CD4-positive, alpha-beta T cell (primary cell): ENCODE measurements at regions not wholly inside any gene's neighbourhood (a gene's known extent, or its start where the extent isn't known, plus 50 kb on each side); places are given as distances from the start of the nearest gene placed in this dataset.

ENCODE experiments used
- ATAC-seq: fragments of 200-7000 bp; cut with Tn5 transposase; one replicate; pipeline ENCODE4 v1.10.0; 2022; ENCODE audit warnings: mild to moderate bottlenecking; ENCODE audit not compliant: poor library complexity
- CTCF ChIA-PET: fragments of 350-600 bp; sonication (Branson Sonifier 250); formaldehyde crosslinking; loops from one replicate; lab custom pipeline; 2021; ENCODE audit warnings: antibody characterized with exemption, inconsistent platforms; lab: Charles Lee
- POLR2A ChIA-PET: fragments of 350-600 bp; sonication (Branson Sonifier 250); formaldehyde crosslinking; loops from one replicate; lab custom pipeline; 2021; ENCODE audit warnings: antibody characterized with exemption, inconsistent platforms; lab: Charles Lee
- DNase-seq, 14 experiments: peaks; one replicate each; pipeline ENCODE4 v3.0.0-alpha.2; 2013 to 2020; ENCODE audit warnings: mixed read lengths in 2 of 14
- H3K27ac ChIP-seq, 2 donors: one replicate each; pipeline versions ENCODE4 v1.5.1 to v1.7.0; 2013; ENCODE audit warnings: low read length in 2 of 2, low read depth in 1 of 2, mild to moderate bottlenecking in 1 of 2
- H3K27me3 ChIP-seq, 2 experiments: 1 replicate in 1 of 2; 2 replicates in 1 of 2; pipeline versions ENCODE4 v1.6.1 to v1.7.0; 2013; ENCODE audit warnings: low read length in 2 of 2, control low read depth in 1 of 2, mild to moderate bottlenecking in 1 of 2, moderate library complexity in 1 of 2; ENCODE audit not compliant: insufficient read depth in 2 of 2, control insufficient read depth in 1 of 2
- H3K36me3 ChIP-seq: one replicate; pipeline ENCODE4 v1.6.1; 2013; ENCODE audit warnings: low read length, control low read depth; ENCODE audit not compliant: insufficient read depth
- H3K4me1 ChIP-seq: one replicate; pipeline ENCODE4 v1.6.1; 2013; ENCODE audit warnings: low read length, control low read depth; ENCODE audit not compliant: insufficient read depth
- H3K4me3 ChIP-seq: one replicate; pipeline ENCODE4 v1.5.1; 2013; ENCODE audit warnings: mild to moderate bottlenecking, low read length, moderate library complexity
- H3K9me3 ChIP-seq, 2 experiments: 1 replicate in 1 of 2; 2 replicates in 1 of 2; pipeline versions ENCODE4 v1.6.1 to v1.7.0; 2013; ENCODE audit warnings: low read length in 2 of 2, mild to moderate bottlenecking in 2 of 2, control low read depth in 1 of 2, moderate library complexity in 1 of 2; ENCODE audit not compliant: control insufficient read depth in 1 of 2, insufficient read depth in 1 of 2
- H3K27ac Mint-ChIP-seq: one replicate; pipeline ENCODE4 v1.8.0; 2020; ENCODE audit warnings: mixed read lengths
- H3K27me3 Mint-ChIP-seq: one replicate; pipeline ENCODE4 v1.8.0; 2021; ENCODE audit warnings: mixed read lengths
- H3K36me3 Mint-ChIP-seq: one replicate; pipeline ENCODE4 v1.8.0; 2021; ENCODE audit warnings: low read depth, mixed read lengths
- H3K4me1 Mint-ChIP-seq: one replicate; pipeline ENCODE4 v1.8.0; 2021; ENCODE audit warnings: low read depth, mixed read lengths
- H3K4me3 Mint-ChIP-seq: one replicate; pipeline ENCODE4 v1.8.0; 2020; ENCODE audit warnings: mild to moderate bottlenecking, mixed read lengths
- H3K9me3 Mint-ChIP-seq: one replicate; pipeline ENCODE4 v1.8.0; 2020; ENCODE audit warnings: mixed read lengths
- intact Hi-C, 2 experiments: fragments of 100-400 bp; cut with DNase I in 1 of 2; cut with micrococcal nuclease in 1 of 2; formaldehyde crosslinking; loops; one replicate each; pipeline versions ENCODE4 v1.15.1 to v1.9.0; 2023 to 2025; cut with DNase I, micrococcal nuclease
- TF ChIP-seq, protein P1 (sequence below): fragments of 200-600 bp; IDR thresholded peaks from one replicate; pipeline ENCODE4 v1.8.0; 2022; ENCODE audit warnings: antibody characterized with exemption, mild to moderate bottlenecking

DNA sequence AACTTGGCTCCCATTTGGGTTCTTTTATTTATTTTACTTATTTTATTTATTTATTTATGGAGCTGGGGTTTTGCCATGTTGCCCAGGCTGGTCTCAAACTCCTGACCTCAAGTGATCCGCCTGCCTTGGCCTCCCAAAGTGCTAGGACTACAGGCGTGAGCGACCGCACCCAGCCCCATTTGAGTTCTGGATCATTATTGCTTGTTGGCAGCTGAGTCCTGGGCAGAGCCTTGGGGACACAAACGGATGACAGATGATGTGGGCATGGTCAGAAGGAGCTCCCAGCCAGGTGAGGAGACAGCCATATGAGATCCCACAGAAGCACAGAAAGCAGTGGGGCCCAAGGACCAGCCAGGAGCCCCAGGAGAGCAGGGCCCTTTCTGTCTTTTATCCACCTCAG lies 254.0 kb downstream of the MATN1 start:
- ATAC-seq (no peak), DNase-seq (no peak)
- H3K4me3 ChIP-seq, result no peak overlapping the region
- ChIA-PET POLR2A (no interaction called here), CTCF (no interaction called here)
- H3K4me1 ChIP-seq, result no peaks in the 10 kb centered on the region
- H3K27me3 ChIP-seq, result no peaks in the 10 kb centered on the region
- H3K27me3 Mint-ChIP-seq, result peaks cover 5% of the 10 kb centered on the region
- no peak overlapping the region for H3K27ac Mint-ChIP-seq
- peaks cover 0 to 4% of the 10 kb centered on the region in 2 experiments for H3K9me3 ChIP-seq
- no peaks in the 10 kb centered on the region for H3K4me1 Mint-ChIP-seq
- H3K36me3 Mint-ChIP-seq, result no peaks in the 10 kb centered on the region
- no peaks in the 10 kb centered on the region for H3K9me3 Mint-ChIP-seq
- TF ChIP-seq, protein P1, sequence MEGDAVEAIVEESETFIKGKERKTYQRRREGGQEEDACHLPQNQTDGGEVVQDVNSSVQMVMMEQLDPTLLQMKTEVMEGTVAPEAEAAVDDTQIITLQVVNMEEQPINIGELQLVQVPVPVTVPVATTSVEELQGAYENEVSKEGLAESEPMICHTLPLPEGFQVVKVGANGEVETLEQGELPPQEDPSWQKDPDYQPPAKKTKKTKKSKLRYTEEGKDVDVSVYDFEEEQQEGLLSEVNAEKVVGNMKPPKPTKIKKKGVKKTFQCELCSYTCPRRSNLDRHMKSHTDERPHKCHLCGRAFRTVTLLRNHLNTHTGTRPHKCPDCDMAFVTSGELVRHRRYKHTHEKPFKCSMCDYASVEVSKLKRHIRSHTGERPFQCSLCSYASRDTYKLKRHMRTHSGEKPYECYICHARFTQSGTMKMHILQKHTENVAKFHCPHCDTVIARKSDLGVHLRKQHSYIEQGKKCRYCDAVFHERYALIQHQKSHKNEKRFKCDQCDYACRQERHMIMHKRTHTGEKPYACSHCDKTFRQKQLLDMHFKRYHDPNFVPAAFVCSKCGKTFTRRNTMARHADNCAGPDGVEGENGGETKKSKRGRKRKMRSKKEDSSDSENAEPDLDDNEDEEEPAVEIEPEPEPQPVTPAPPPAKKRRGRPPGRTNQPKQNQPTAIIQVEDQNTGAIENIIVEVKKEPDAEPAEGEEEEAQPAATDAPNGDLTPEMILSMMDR, result no peak
- intact Hi-C loops, result no loop called here
- H3K27ac ChIP-seq, result no peak overlapping the region
- H3K4me3 Mint-ChIP-seq, result no peak overlapping the region
- no peaks in the 10 kb centered on the region for H3K36me3 ChIP-seq

DNA sequence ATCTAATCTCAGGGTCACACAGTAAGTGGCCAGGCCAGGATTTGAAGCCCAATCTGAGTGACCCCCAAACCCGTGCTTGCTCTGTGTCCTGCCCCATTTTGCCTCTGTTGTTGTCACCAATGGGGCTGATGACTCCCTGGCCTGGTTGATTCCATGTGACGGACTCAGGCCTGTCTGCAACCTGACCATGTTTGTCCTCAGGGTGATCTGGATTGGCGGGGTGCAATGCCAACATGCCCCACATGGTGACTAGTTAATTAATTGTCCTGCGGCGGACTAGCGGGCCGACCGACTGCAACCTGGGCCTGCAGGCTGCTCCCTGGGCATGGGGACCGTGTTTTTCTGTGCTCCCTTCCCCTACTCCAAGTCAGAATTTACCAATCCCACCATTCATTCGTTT lies 256.3 kb downstream of the MATN1 start:
- Histone ChIP-seq H3K4me3 (no peak overlapping the region), H3K4me1 (no peaks in the 10 kb centered on the region), H3K9me3 (peaks cover 0 to 4% of the 10 kb centered on the region in 2 experiments), H3K36me3 (no peaks in the 10 kb centered on the region), H3K27me3 (no peaks in the 10 kb centered on the region), H3K27ac (no peak overlapping the region)
- Mint-ChIP-seq H3K4me1 (no peaks in the 10 kb centered on the region), H3K27me3 (peaks cover 8% of the 10 kb centered on the region), H3K27ac (no peak overlapping the region), H3K9me3 (no peaks in the 10 kb centered on the region), H3K36me3 (no peaks in the 10 kb centered on the region), H3K4me3 (no peak overlapping the region)
- no peak for ATAC-seq
- intact Hi-C loops, result no loop called here
- ChIA-PET CTCF (no interaction called here), POLR2A (no interaction called here)
- TF ChIP-seq, protein P1, result no peak
- DNase-seq, result no peak

DNA sequence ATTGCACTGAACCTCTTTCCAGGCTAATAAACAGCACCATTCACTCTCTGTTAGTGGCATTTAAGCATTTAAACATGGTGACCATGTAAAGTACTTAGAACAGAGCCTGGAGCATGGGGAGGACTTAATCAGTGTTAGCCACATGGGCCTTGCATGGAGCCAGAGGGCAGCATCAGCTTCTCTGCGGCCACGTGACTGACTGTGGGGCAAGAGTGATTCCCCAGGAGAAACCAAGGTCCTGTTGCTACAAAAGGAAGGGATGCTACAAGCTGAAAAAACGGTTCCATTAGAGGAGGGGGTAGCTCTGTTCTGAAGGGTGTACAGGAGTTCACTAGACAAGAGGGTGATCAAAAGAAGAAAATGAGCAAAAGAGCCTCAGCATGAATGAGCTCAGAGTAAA lies 256.8 kb downstream of the MATN1 start:
- TF ChIP-seq, protein P1, result no peak
- Histone ChIP-seq H3K36me3 (no peaks in the 10 kb centered on the region), H3K27ac (no peak overlapping the region), H3K27me3 (no peaks in the 10 kb centered on the region), H3K4me3 (no peak overlapping the region), H3K4me1 (no peaks in the 10 kb centered on the region), H3K9me3 (peaks cover 0 to 4% of the 10 kb centered on the region in 2 experiments)
- no peak overlapping the region for H3K27ac Mint-ChIP-seq
- POLR2A ChIA-PET, result no interaction called here
- DNase-seq, result no peak
- intact Hi-C loops, result no loop called here
- H3K9me3 Mint-ChIP-seq, result no peaks in the 10 kb centered on the region
- H3K4me1 Mint-ChIP-seq, result no peaks in the 10 kb centered on the region
- no peak for ATAC-seq
- CTCF ChIA-PET, result no interaction called here
- H3K36me3 Mint-ChIP-seq, result no peaks in the 10 kb centered on the region
- H3K4me3 Mint-ChIP-seq, result no peak overlapping the region
- peaks cover 10% of the 10 kb centered on the region for H3K27me3 Mint-ChIP-seq
